GM21737 (cell line): ENCODE measurements at regions not wholly inside any gene's neighbourhood (a gene's known extent, or its start where the extent isn't known, plus 50 kb on each side); places are given as distances from the start of the nearest gene placed in this dataset.
A peak's percentile ranks its signal among the peaks of the same experiment; 100 is the strongest.

Experiments
- ATAC-seq: cut with Tn5 transposase; IDR thresholded peaks from one replicate; pipeline ENCODE4 v1.9.1; 2021; ENCODE audit warnings: mild to moderate bottlenecking, moderate library complexity; ENCODE audit not compliant: unreplicated experiment

DNA sequence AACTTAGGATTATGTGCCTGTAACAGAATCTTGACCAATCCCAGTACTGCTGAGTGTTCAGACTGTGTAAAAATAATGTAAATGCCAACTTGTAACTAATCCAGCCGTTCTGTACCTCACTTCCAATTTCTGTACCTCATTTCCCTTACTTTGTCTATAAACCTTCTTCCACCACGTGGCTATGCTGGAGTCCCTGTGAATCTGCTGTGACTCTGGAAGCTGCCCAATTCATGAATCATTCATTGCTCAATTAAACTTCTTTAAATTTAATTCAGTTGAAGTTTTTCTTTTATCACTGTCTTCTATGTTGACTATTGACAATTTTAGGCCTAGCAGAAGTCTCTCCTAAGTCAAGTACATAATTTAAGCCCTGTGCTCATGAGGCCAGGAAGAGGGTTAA is 215.3 kb upstream of the RHOBTB1 start:
- no peak for ATAC-seq

DNA sequence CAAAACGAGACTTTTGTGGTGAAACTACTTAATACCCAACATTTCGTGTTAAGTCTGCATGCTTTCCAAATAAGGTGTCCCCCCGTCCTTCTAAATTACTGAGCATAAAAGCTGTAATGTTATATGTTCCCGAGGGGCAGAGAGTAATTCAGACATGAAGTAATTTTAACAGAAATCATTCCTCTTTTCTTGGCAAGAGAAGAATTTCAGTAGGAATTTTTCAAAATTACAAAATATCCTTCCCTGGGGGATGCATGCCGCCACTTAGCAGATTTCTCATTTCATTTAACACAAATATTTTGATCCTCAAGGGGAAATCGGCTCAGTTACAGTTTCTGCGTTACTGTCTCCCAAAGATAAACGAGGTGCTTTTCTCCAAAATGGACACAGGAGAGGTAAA is 213.2 kb upstream of the RHOBTB1 start:
- no peak for ATAC-seq

DNA sequence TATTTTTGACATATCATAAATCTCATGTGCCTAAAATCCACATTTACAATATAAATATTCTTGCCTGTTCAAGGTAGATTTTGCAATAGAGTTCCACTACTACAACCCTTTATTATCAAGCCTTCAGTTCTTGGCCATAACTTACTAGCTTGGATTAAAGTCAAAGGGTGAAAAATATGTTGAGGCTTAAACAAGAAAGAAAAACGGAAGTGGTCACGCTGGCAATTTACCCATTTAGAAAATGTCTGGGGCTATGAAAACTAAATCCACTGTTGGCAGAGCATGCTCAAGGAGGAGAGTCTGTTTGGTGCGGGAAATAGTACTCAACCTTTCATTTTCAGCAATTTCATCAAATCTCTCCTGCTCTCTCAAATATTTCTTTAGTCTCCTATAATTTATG is 209.8 kb upstream of the RHOBTB1 start:
- ATAC-seq, result no peak

DNA sequence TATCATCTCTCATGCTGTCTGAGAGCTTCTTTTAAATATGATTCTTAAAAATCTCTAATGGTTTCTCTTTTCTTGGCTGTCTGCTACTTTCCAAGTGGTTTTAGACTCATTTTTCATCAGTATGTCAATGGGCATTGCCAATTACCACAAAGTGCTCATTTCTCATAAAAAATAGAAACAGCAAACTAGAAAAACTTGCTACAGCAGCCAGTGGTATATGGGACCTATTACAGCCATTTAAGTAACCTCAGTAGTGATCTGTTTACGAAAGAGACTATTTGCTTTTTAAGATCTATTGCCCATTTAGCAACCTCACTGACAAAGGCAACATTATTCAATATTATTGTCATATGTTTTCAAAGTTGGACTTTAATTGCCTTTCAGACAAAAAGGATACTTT is 207.1 kb upstream of the RHOBTB1 start:
- ATAC-seq, result no peak

DNA sequence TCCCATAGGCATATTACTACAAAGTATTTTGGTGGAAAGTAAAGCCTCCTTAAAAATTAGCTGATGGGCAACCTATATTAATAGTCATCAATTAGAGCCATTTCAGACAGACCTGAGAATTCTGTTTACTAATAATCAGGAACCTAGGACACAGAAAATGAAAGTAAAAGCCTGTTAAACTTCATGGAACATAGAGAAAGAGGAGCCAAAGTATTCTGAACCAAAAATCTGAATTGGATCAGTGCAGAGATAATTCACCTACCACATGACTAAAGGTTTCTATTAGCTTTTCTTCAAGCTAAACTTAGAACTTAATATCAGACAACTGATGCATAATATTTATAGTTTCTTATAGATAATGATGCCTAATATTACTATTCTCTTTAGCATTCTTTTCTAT is 204.5 kb upstream of the RHOBTB1 start:
- ATAC-seq, result no peak

DNA sequence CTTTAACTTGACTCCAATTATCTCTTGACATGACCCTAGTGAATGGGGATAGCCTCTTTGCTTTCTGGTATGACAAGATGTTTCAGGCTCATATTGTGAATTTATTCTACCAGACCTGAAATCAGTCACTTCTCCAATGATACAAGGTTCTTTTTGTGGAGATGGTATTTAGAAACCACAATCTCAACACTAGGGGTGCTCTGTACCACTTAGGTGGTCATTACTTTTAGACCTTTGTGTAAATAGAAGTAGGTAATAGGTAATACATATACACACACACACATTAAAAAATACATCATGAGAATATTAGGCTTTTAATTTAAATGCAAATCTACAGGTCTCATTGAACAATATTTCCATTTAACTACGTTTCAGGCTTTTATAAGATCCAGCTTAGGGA is 199.0 kb upstream of the RHOBTB1 start:
- ATAC-seq, result no peak

DNA sequence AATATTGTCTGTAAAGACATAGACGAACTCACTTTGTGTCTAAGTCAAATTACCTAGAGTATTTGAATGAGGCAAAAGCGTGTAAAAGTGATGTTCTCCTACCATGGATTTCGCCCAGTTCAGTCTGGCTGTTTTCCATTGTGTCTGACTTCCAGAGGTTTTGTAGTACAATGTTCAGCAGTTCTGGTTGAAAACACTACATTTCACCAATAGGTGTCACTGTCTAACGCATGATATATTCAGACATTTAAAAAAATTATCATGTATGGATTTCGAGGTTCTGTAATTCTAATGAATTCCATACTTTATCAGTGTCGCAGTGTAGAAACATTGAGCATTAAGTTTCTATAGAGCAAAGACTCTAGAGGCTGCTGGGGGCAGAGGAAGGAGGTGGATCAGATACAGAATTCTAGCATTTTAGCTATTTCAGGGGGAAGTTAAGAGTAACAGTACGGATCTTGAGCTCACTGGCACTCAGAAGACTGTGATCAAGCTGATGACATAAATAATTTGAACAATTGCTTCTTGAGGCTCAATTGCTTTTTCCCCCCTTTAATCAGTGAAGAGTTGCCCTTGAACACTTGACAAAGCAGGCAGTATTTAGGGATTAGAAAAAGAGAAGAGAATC is 196.9 kb upstream of the RHOBTB1 start:
- peak; percentile 53 for ATAC-seq

DNA sequence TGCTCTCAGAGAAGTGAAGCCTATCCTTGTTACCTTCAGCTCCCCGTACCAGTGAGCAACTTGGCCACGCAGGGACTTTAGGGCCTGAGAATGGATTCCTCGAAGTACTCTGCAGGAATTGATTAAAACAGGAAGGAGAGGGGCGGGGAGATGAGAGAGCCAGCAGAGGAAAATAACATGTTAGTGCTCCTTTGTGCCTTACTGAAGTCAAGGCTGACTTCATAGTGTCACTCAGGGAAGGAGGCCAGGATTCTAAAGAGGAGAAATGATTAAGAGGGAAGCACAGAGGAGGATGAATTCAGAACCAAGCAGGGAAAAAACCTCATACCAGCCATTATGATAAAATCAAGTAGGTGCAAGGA is 195.6 kb upstream of the RHOBTB1 start:
- ATAC-seq, result no peak

DNA sequence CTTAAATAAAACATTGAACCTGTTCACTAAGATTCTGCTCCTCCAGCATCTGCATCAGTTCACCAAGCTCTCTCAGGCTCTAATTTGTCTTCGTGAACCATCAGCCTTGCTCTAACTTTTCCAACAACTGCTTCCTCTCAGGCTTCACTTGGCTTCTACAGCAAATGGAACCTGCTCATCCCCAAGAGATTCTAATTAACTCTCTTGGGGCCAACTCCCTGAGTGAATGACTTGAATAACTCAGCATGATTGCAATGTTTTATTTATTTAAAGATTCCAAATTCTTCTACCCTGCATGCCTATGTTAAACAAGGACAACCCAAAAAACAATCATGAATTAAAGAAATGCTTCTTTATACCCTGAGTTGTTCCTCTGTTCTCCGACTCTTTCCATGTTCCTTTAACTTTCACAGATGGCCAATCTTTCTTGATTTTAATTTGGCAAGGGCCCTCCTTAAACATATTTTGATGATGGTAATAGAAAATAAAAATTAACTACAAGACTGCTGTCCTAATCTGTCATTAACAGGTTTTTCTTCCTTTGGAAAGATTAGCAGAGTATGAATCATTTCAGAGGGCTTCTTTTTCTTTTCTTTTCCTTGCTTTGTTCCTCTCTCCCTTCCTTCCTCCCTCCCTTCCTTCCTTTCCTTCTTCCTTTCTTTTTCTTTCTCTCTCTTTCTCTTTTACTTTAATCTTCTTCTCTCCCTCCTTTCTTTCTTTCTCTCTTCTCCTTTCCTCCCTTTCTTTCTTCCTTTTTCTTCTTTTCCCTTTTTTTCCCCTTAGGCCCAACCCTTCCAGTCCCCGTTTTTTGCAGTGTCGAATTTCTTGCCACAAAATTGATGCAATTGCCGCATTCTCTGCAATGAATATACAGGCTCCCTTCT is 195.0 kb upstream of the RHOBTB1 start:
- no peak for ATAC-seq

DNA sequence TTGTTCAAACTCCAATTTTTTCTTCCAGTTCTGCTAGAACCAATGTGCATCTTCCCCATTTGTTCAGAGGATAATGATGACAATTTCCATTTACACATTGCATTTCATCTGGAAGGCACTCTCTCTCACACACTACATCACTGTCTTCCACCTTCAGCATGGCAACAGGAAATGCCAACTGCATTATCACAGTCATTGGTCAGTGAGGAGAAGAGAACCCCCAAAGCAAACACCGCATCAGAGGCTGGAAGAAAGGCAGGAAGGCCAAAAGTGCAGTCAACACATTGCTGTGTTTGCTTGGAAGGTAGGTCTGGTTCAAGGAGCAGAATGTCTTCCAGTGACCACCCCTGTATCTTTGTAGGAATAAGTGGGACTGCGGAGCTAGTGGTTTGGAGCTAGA is 192.2 kb upstream of the RHOBTB1 start:
- no peak for ATAC-seq

DNA sequence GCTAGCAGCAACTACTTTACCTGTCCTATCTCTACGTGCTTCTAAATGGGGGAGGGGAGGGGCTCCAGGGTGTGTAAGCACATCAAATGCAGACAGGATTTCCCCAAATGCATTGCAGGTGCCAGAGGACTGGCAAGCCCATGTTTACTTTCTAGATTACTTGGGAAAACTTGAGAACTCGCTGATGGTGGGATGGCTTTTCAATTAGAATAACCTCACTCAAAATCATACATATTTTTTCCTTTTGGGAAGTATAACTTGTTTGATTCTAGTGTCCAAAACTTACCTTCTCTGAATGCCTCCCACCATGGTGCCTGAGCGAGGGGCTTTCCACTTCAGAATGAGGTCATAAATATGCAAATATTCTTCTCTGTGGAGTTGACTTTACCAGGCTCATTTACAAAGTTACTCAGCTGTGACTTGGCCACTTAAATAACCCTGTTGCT is 191.3 kb upstream of the RHOBTB1 start:
- ATAC-seq, result peak; percentile 82

DNA sequence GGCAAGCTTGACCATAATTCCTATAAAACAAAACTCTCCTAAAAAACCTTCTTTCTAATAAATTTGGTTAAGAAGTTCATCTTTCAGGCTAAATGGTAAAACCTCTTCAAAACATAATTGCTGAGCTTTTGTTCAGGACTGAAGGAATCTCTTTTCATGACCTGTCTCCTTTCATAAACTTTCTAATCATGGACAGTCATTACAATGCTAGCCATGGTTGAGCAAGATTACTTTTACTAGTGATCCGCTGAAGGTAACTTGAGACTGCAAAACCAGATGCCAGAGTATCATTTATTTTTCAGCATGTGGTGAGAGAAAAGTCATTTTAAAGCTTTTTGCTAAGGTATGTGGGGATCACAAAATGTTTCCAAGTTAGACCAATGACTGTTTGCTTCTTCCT is 186.4 kb upstream of the RHOBTB1 start:
- no peak for ATAC-seq

DNA sequence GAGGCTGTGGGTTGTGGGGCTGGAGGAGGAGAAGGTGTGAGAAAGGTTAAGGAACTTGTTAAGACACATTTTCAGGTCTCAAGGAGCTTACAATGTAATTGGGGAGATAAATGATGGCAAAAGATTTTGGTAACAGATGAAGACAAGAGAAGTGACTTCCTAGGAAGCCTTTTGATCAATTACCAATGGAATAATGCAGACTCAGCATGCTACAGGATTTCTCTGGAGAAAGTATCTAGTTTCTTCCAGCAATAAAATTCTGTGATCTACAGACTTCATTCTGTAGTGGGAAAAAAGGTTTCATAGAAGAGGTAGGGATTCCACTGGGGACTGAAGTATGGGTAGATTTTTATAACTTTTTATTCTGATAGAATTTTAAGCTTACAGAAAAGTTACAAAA is 184.2 kb upstream of the RHOBTB1 start:
- ATAC-seq, result no peak

DNA sequence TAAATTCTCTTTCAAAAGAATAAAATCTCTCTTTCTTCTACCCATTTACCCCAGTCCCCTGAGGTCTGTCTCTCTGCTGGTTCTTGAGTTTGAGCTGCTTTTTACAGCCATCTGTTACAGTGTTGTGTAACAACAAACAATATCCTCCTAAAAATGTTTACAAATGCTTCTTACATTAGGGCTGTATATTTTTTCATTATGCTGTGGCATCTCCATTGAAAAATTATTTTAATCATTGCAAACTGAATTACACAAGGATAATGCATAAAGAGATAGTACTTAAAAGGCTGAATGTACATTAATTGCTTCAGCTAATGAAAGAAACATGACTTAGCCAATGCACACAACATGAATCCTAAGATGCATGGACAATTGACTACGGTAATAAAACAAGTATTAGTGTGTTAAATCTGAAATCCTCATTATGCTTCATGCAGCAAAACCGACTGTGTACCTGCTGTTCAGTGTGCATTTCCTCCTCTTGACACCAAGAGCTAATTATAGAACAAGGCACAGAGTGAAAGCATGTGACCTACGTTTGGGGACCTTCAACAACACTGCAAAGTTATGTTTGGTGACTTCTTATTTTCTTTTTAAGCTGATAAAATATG is 181.7 kb upstream of the RHOBTB1 start:
- ATAC-seq, result peak; percentile 81

DNA sequence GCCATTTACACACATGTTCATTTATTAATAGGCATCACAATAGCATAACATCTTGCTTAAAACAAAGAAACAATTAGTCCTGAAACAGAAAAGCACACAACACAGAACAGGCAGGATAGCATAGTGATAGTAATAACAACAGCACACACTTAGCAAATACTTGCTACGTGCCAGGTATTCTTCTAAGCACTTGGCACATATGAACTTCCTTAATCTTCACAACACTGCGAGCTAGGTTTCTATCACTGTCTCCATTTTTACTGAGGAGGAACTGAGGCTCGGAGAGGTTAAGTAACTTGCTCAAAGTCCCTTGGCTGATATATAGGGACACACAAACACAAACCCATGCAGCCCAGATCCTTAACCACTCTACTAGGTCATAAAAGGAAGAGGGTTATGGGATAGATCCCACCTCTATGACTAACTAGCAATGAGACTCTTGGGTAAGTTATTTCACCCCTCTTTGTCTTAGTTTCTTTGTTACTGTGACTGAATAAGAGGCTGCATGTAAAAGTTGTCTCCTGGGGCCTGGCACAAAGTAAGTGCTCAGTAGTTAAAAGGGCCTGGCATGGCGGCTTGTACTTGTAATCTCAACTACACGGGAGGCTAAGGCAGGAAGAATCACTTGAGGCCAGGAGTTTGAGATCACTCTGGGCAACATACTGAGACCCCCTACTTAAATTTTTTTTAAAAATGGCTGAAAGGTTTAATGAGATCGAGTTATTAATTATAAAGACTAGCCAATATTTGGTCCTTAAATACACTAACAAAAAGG is 181.0 kb upstream of the RHOBTB1 start:
- ATAC-seq, result no peak

DNA sequence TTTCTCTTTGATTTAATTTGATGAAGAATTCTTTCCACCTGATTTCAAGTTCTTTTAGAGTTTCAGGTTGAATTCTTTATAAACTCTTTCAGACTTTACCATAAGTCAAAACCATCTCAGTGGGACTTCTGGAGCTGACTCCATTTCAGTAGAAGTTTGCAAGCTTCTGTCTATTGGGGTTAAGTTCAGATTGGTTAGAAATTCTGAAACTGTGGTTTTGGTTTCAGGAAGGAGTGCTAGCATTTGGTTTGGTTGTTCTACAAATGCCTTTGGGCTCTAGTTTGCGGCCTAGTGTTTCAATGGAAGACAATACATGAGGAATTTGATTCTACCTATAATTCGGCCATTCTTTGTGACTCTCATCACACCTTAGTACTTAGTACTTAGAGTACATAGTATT is 176.8 kb upstream of the RHOBTB1 start:
- peak; percentile 71 for ATAC-seq

DNA sequence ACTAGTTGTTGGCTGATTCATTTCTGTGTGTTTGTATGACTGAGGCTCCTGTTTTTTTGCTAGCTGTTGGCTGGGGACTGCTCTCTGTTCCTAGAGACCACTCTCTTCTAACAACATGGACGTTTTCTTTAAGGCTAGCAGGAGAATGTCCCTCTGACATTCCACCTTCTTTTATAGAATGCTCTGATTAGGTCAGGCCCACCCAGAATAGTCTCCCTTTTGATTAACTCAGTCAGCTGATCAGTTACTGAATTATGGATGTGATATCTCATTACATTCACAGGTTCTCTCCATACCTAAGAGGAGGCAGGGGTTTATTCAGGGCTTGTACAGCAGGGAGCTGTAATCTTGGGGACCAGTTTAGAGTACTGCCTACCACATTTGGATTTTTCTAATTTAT is 175.6 kb upstream of the RHOBTB1 start:
- ATAC-seq, result no peak

DNA sequence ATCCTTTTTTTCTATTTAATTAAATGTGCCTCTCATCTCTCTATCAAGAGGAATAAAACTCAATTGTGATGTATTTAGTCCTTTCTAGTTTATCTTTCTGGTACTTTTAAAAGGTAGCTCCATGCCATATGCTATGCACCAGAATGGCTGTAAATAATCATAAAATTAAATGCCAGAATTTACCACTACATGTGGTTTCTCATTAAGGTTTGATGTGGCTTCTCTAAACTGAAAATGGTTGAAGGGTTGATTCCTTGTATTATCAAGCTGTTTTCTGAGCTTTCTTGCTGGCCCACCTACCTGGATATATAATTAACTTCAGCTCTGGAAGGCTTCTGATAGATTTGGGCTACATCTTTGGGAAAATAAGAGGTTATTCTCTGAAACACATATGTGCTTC is 171.9 kb upstream of the RHOBTB1 start:
- ATAC-seq, result no peak

DNA sequence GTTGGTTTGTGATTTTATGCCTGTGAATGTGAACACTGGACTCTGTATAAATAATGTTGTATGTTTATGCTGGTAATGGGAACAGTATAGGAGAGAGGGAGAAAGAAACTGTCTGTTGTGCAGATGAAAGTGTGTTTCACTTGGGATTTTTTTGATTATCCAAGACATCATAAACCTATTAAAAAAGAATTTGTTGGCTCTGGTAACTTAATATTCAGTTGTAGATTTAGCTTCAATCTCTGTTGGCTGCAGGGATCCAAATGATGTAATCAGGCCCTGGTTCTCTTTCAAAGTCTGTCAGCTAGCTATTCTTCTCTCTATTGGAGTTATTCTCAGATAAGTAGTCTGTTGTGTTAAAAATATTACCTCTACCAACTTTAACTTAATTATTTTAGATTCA is 168.8 kb upstream of the RHOBTB1 start:
- ATAC-seq, result no peak

DNA sequence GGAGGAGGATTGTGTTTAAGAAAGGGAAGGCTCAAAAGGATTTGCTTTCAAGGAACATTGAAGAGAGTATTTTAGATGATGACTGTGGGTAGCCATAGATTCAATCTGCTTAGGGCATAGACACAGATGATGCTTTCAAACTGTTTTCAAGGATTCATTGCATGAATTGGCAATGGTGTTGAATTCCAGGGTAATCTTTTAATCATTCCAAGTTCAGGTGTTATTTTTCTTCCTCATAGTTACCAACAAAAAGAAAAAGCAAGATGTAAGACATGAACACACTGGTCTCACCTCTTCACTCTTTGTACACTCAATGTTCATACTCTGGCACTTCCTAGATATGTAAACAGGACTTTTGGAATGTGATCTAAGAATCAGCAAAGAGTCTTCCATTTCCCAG is 167.0 kb upstream of the RHOBTB1 start:
- no peak for ATAC-seq

DNA sequence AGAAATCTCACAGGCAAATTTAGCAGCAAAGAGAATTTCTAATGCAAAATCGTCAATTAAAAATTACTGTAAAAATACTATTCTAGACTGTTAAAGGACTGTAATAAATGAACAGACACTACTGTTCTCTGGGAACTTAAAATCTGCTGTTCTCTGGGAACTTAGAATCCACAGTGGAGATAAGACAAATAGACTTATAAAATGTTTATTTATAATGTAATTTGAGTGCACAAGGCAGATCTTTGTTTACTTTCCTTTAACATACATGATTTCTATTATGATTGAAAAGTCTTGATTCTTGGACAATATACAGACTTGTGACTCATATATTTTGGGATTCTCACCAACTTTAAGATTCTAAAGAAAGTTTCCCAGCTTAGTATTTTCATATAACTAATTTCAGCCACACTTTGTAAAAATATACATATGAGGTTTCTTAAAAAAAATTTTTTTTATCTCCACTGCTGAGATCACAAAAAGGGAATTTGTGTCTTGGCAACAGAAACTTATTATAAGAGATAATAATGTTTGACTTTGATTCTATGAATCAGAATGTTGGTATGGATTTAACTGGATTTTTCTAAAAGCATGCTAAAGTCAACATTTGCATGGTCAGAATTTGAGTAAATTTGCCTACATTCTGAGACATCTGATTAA is 166.3 kb upstream of the RHOBTB1 start:
- no peak for ATAC-seq
